Activated B cell treated with CpG ODN at 0.5 μM for 24 hours (primary cell): ENCODE measurements at regions not wholly inside any gene's neighbourhood (a gene's known extent, or its start where the extent isn't known, plus 50 kb on each side); places are given as distances from the start of the nearest gene placed in this dataset.

Source experiments
- ATAC-seq: fragments of 200-7000 bp; cut with Tn5 transposase; one replicate; pipeline ENCODE4 v1.10.0; 2021; ENCODE audit warnings: low read depth, mild to moderate bottlenecking, moderate library complexity
- CTCF ChIA-PET: fragments of 350-600 bp; sonication (Branson Sonifier 250); formaldehyde crosslinking; loops from one replicate; lab custom pipeline; 2021; ENCODE audit warnings: antibody characterized with exemption; lab: Charles Lee
- POLR2A ChIA-PET: fragments of 350-600 bp; sonication (Branson Sonifier 250); formaldehyde crosslinking; loops from one replicate; lab custom pipeline; 2021; ENCODE audit warnings: antibody characterized with exemption; lab: Charles Lee
- DNase-seq: peaks from one replicate; pipeline ENCODE4 v3.0.0; 2022
- H3K27ac Mint-ChIP-seq: one replicate; pipeline ENCODE4 v1.8.0; 2020; ENCODE audit warnings: mixed read lengths
- H3K27me3 Mint-ChIP-seq: one replicate; pipeline ENCODE4 v1.8.0; 2021; ENCODE audit warnings: mixed read lengths
- H3K36me3 Mint-ChIP-seq: one replicate; pipeline ENCODE4 v1.8.0; 2021; ENCODE audit warnings: low read depth, mixed read lengths
- H3K4me1 Mint-ChIP-seq: one replicate; pipeline ENCODE4 v1.8.0; 2021; ENCODE audit warnings: mixed read lengths
- H3K4me3 Mint-ChIP-seq: one replicate; pipeline ENCODE4 v1.8.0; 2020; ENCODE audit warnings: mild to moderate bottlenecking, mixed read lengths
- H3K9me3 Mint-ChIP-seq: one replicate; pipeline ENCODE4 v1.8.0; 2020; ENCODE audit warnings: mixed read lengths
- CTCF ChIP-seq: fragments of 200-600 bp; IDR thresholded peaks from one replicate; pipeline ENCODE4 v1.8.0; 2022; ENCODE audit warnings: antibody characterized with exemption, mild to moderate bottlenecking
- intact Hi-C: fragments of 100-400 bp; cut with micrococcal nuclease; formaldehyde crosslinking; loops from one replicate; pipeline ENCODE4 v1.15.1; 2024

DNA sequence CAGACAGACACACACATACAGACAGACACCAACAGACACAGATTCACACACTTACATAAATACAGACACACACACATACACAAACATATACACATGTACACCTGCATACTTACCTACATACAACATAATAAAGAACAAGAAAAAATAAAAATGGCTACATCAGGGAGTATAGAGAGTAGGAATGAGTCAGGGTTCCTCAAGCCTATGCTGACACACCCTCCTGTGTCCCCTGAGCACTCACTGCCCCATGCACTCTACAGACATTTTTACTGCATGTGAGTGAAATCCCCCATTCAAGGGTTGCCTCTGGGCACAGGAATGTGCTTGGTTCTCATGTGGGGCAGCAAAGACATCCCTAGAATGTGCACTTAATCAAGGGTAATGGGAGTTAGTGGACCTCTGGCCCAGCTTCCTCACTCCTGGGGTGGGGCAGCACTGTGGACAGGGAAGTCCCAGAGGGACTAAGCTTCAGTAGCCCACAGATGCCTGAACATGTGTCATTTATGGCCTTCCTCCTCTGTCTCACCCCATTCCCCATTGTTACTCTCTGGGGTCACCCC lies 185.9 kb upstream of the FOXA2 start:
- H3K36me3 Mint-ChIP-seq, result no peaks in the 10 kb centered on the region
- intact Hi-C loops, result no loop called here
- DNase-seq (no peak), ATAC-seq (no peak)
- ChIA-PET POLR2A (no interaction called here), CTCF (no interaction called here)
- H3K27ac Mint-ChIP-seq, result no peak overlapping the region
- no peak for TF ChIP-seq CTCF
- peaks cover 2% of the 10 kb centered on the region for H3K27me3 Mint-ChIP-seq
- H3K4me3 Mint-ChIP-seq, result no peak overlapping the region
- H3K4me1 Mint-ChIP-seq, result no peaks in the 10 kb centered on the region
- no peaks in the 10 kb centered on the region for H3K9me3 Mint-ChIP-seq

DNA sequence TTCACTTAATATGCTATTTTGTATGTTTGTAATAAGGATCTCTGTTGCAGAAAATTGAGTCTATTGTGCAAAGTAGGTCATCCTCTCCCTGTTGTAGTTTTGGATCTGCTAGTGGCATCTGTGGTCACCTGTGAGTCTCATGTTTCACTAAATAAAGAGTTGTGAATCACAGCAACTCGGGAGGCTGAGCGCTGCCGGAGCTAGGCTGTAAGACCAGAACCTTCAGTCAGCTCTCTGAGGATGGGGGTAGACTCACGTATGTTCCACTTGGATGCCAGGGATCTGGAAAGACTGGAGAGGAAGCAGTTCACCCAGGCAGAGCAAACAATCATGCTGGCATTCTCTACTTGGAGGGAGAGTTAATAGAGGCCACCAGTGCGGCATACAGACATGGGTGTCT lies 187.3 kb upstream of the FOXA2 start:
- TF ChIP-seq CTCF, result no peak
- no peaks in the 10 kb centered on the region for H3K9me3 Mint-ChIP-seq
- DNase-seq (no peak), ATAC-seq (no peak)
- H3K27ac Mint-ChIP-seq, result no peak overlapping the region
- CTCF ChIA-PET, result no interaction called here
- H3K36me3 Mint-ChIP-seq, result no peaks in the 10 kb centered on the region
- intact Hi-C loops, result no loop called here
- H3K4me1 Mint-ChIP-seq, result no peaks in the 10 kb centered on the region
- POLR2A ChIA-PET, result no interaction called here
- H3K27me3 Mint-ChIP-seq, result peaks cover 2% of the 10 kb centered on the region
- H3K4me3 Mint-ChIP-seq, result no peak overlapping the region

DNA sequence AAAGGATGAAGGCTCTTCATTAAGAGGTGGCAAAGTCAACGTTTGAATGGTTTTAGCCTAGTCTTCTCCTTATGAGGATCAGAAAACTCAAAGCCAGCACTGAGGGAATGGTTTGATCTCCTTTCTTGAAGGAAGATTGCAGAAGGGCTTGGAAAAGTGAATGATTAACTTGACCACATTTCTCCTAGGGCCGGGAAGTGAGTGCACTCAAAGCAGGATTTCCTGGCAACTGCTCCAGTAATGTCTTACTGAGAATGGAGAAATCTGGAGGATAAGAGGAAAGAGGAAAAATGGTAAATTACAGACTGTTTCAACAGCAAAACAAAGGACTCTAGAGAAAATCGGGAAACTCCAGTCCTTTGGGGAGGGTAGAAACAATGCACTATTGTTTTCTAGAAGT lies 189.0 kb upstream of the FOXA2 start:
- intact Hi-C loops, result no loop called here
- CTCF ChIA-PET, result no interaction called here
- H3K36me3 Mint-ChIP-seq, result no peaks in the 10 kb centered on the region
- no peaks in the 10 kb centered on the region for H3K4me1 Mint-ChIP-seq
- POLR2A ChIA-PET, result no interaction called here
- no peak overlapping the region for H3K27ac Mint-ChIP-seq
- H3K9me3 Mint-ChIP-seq, result no peaks in the 10 kb centered on the region
- no peak overlapping the region for H3K4me3 Mint-ChIP-seq
- ATAC-seq (no peak), DNase-seq (no peak)
- TF ChIP-seq CTCF, result no peak
- H3K27me3 Mint-ChIP-seq, result peaks cover 2% of the 10 kb centered on the region

DNA sequence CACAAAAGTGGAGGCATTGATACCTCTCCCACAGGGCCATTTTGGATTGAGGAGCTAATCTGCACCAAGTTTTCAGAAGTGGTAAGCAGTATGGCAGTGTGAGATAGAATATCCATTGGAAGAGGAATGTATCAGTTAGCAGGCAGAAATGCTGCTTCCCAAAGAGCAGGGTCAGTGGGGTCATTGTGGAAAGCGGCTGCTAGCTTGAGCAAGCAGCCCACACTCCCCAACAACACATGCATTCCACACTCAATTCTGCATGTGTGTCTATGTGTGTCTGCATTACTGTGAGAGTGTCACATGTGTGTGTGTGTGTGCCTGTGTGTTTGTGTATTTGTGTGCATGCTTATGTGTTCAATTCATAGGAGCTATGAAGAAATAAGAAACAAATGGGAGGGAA lies 190.9 kb upstream of the FOXA2 start:
- ChIA-PET POLR2A (no interaction called here), CTCF (no interaction called here)
- H3K9me3 Mint-ChIP-seq, result no peaks in the 10 kb centered on the region
- no peaks in the 10 kb centered on the region for H3K36me3 Mint-ChIP-seq
- no peak overlapping the region for H3K4me3 Mint-ChIP-seq
- TF ChIP-seq CTCF, result no peak
- DNase-seq, result no peak
- H3K27ac Mint-ChIP-seq, result no peak overlapping the region
- ATAC-seq, result no peak
- H3K4me1 Mint-ChIP-seq, result no peaks in the 10 kb centered on the region
- intact Hi-C loops, result no loop called here
- no peaks in the 10 kb centered on the region for H3K27me3 Mint-ChIP-seq

DNA sequence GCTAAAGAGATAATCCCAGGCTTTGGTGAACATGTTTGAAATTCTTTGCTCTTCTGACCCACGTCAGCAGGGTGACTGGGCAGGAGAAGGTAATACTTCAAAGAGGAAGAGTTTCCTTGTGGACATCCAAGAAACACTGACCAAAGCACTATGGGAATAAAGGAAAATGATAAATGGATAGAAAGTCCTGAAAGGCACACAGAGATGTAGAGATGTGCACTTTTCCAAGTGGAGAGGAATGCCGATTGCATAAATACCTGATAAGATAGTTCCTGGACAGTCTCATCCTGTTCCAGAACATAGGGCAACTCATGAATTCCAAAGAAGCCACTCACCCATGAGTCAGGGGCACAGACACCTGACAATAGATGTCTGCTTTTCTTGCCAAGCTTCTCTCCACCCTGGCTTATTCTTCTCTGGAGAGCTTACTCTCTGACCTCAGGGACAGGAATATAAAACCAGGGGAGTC lies 191.3 kb upstream of the FOXA2 start:
- Mint-ChIP-seq H3K36me3 (no peaks in the 10 kb centered on the region), H3K9me3 (no peaks in the 10 kb centered on the region), H3K4me3 (no peak overlapping the region), H3K27me3 (no peaks in the 10 kb centered on the region), H3K4me1 (no peaks in the 10 kb centered on the region), H3K27ac (no peak overlapping the region)
- ChIA-PET CTCF (no interaction called here), POLR2A (no interaction called here)
- no peak for TF ChIP-seq CTCF
- intact Hi-C loops, result no loop called here
- DNase-seq (no peak), ATAC-seq (no peak)
